Gastrocnemius medialis (tissue), 4 donors: ENCODE measurements at regions not wholly inside any gene's neighbourhood (a gene's known extent, or its start where the extent isn't known, plus 50 kb on each side); places are given as distances from the start of the nearest gene placed in this dataset.

Source experiments
- CTCF ChIP-seq, 5 experiments: fragments of 450-650 bp in 3 of 5; fragments of 200-600 bp in 2 of 5; sonication (generic) in 2 of 5; IDR thresholded peaks in 4 of 5; conservative IDR thresholded peaks in 1 of 5; 1 replicate in 4 of 5; 2 replicates in 1 of 5; pipeline ENCODE4 v1.5.1; 2016 to 2019; ENCODE audit warnings: antibody characterized with exemption in 5 of 5, mild to moderate bottlenecking in 3 of 5, moderate library complexity in 3 of 5
- POLR2A ChIP-seq, 2 donors: fragments of 450-650 bp; IDR thresholded peaks; one replicate each; pipeline ENCODE4 v1.6.1; 2017; ENCODE audit warnings: antibody characterized with exemption in 2 of 2, mild to moderate bottlenecking in 2 of 2, moderate library complexity in 2 of 2

GRCh38 chr2:5385596-5385995 lies 306.6 kb upstream of the SOX11 start:
- no peak for TF ChIP-seq POLR2A (IDR thresholded peaks at IDR 0.05)
- no peak for TF ChIP-seq CTCF (IDR thresholded peaks at IDR 0.05 in 4 of 5, conservative IDR thresholded peaks at IDR 0.05 in 1 of 5)
